ENCODE measurements at regions not wholly inside any gene's neighbourhood (a gene's known extent, or its start where the extent isn't known, plus 50 kb on each side); places are given as distances from the start of the nearest gene placed in this dataset.

DNA sequence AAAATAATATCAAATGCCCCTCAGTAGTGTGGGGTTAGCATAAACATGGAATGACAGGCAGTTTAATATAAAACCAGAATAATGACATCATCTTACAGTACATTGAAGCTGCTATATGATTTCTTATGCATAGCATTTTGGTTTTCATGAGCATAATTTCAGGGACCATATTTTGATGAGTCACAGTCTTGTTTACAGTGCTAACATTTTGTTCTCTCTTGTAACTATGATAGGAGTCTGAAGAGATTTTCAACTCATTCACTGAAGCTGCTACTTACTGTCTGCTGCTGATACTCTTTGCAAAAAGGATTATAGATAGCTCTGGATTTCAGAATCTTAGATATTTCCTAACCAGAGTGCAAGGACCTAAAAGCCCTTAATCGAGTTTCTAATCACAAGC, 92.6 kb upstream of the CCDC54 start:
- intact Hi-C loops (cut with DNase I, micrococcal nuclease), result no loop called here
- no peak overlapping the region for H3K4me3 Mint-ChIP-seq
- no peak for ATAC-seq

DNA sequence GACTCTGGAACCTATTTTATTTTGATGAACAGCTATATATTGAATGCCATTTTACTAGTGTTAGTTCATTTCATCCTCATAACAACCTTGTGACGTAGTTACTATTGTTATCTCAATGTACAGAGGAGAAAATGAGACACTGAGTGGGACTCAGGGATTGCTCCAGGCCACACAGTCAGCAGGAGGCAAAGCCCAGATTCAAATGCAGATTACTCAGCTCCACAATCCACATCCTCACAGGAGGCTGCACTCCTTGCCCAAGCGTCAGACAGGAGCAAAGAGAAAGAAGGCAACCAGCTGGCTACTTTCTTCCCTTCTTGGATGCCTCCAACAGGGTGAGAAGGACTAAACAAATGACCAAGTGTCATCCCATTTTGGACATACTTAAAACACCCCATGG, 92.0 kb upstream of the CCDC54 start:
- ChIA-PET CTCF (interaction anchor here (0.7 to 2.2 kb wide), 5 partner anchors 10 to 144 kb away, joined by 3 to 13 read pairs (median 3); no protein-coding TSS in a partner anchor), POLR2A (interaction anchor here (0.6 kb wide), 1 partner anchor 765 kb away, joined by 3 read pairs; no protein-coding TSS in a partner anchor)
- Mint-ChIP-seq H3K4me3 (no peak overlapping the region), H3K27ac (no peak overlapping the region), H3K36me3 (ENCODE audit: low read depth) (no peaks in the 10 kb centered on the region), H3K4me1 (no peaks in the 10 kb centered on the region), H3K9me3 (ENCODE audit: low read depth) (no peaks in the 10 kb centered on the region), H3K27me3 (peaks cover 8% of the 10 kb centered on the region)
- intact Hi-C loops (cut with DNase I, micrococcal nuclease), result no loop called here
- ATAC-seq (no peak), DNase-seq (no peak)

More for the DNA sequence above, 92.6 kb upstream of the CCDC54 start:
- H3K27me3 Mint-ChIP-seq, result peaks cover 8% of the 10 kb centered on the region
- no peak overlapping the region for H3K27ac Mint-ChIP-seq
- no peak for DNase-seq
- ChIA-PET CTCF (interaction anchor here (0.8 to 2.2 kb wide), 5 partner anchors 12 to 145 kb away, joined by 3 to 13 read pairs (median 3); no protein-coding TSS in a partner anchor), POLR2A (interaction anchor here (0.6 kb wide), 1 partner anchor 766 kb away, joined by 3 read pairs; no protein-coding TSS in a partner anchor)
- H3K9me3 Mint-ChIP-seq (ENCODE audit: low read depth), result no peaks in the 10 kb centered on the region
- H3K36me3 Mint-ChIP-seq (ENCODE audit: low read depth), result no peaks in the 10 kb centered on the region
- H3K4me1 Mint-ChIP-seq, result no peaks in the 10 kb centered on the region

GRCh38 chr3:107289354-107289753, 87.9 kb upstream of the CCDC54 start:
- Mint-ChIP-seq H3K27me3 (no peaks in the 10 kb centered on the region), H3K4me3 (no peak overlapping the region), H3K9me3 (ENCODE audit: low read depth) (no peaks in the 10 kb centered on the region), H3K4me1 (no peaks in the 10 kb centered on the region), H3K27ac (no peak overlapping the region), H3K36me3 (ENCODE audit: low read depth) (no peaks in the 10 kb centered on the region)
- intact Hi-C loops (cut with DNase I, micrococcal nuclease), result no loop called here
- POLR2A ChIA-PET, result no interaction called here
- CTCF ChIA-PET, result no interaction called here
- ATAC-seq, result no peak
- DNase-seq, result no peak

- intact Hi-C loops (cut with DNase I, micrococcal nuclease), result no loop called here
- ChIA-PET POLR2A (no interaction called here), CTCF (no interaction called here)
- no peak overlapping the region for H3K4me3 Mint-ChIP-seq
- H3K9me3 Mint-ChIP-seq (ENCODE audit: low read depth), result peaks cover 2% of the 10 kb centered on the region
- H3K36me3 Mint-ChIP-seq (ENCODE audit: low read depth), result peaks cover 2% of the 10 kb centered on the region
- H3K27ac Mint-ChIP-seq, result no peak overlapping the region
- no peak for DNase-seq
- no peaks in the 10 kb centered on the region for H3K27me3 Mint-ChIP-seq
- no peak for ATAC-seq
- no peaks in the 10 kb centered on the region for H3K4me1 Mint-ChIP-seq
These were observed 83.1 kb upstream of the CCDC54 start for GRCh38 chr3:107294117-107294516.

- CTCF ChIA-PET, result no interaction called here
- DNase-seq (no peak), ATAC-seq (no peak)
- Mint-ChIP-seq H3K27me3 (peaks cover 2% of the 10 kb centered on the region), H3K27ac (no peak overlapping the region), H3K4me1 (no peaks in the 10 kb centered on the region), H3K9me3 (ENCODE audit: low read depth) (peaks cover 2% of the 10 kb centered on the region), H3K36me3 (ENCODE audit: low read depth) (peaks cover 2% of the 10 kb centered on the region), H3K4me3 (no peak overlapping the region)
- POLR2A ChIA-PET, result no interaction called here
- intact Hi-C loops (cut with DNase I, micrococcal nuclease), result no loop called here
These were observed 79.6 kb upstream of the CCDC54 start for GRCh38 chr3:107297597-107297996.

- ChIA-PET CTCF (no interaction called here), POLR2A (no interaction called here)
- H3K36me3 Mint-ChIP-seq (ENCODE audit: low read depth), result no peaks in the 10 kb centered on the region
- no peak overlapping the region for H3K27ac Mint-ChIP-seq
- ATAC-seq (no peak), DNase-seq (no peak)
- intact Hi-C loops (cut with DNase I, micrococcal nuclease), result no loop called here
- H3K27me3 Mint-ChIP-seq, result peaks cover 2% of the 10 kb centered on the region
- H3K4me3 Mint-ChIP-seq, result no peak overlapping the region
- no peaks in the 10 kb centered on the region for H3K9me3 Mint-ChIP-seq (ENCODE audit: low read depth)
- H3K4me1 Mint-ChIP-seq, result no peaks in the 10 kb centered on the region
These were observed 70.0 kb upstream of the CCDC54 start for GRCh38 chr3:107307205-107307604.

DNA sequence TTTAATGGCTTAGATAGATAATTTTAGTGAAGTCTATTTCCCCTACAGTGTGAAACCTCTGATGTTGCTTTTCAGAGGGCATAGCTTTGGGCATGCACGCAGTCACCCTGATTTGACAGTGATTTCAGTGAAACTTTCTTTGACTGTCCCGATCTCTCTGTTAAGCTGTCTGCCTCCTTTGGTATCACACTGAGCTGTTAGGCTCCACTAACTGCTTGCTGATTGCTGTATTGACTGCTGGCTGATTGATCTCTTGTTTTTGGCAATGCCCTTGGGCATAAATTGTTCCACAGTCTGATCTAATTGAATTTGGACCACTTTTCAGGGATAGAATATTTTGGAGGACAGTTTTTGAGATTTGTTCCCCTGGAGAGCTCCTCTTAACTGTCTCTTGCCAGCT, 68.5 kb upstream of the CCDC54 start:
- intact Hi-C loops (cut with DNase I, micrococcal nuclease), result no loop called here
- CTCF ChIA-PET, result no interaction called here
- no peak for ATAC-seq
- Mint-ChIP-seq H3K4me3 (no peak overlapping the region), H3K36me3 (ENCODE audit: low read depth) (no peaks in the 10 kb centered on the region), H3K27ac (no peak overlapping the region), H3K27me3 (no peaks in the 10 kb centered on the region), H3K4me1 (no peaks in the 10 kb centered on the region), H3K9me3 (ENCODE audit: low read depth) (no peaks in the 10 kb centered on the region)
- DNase-seq, result no peak
- POLR2A ChIA-PET, result no interaction called here

DNA sequence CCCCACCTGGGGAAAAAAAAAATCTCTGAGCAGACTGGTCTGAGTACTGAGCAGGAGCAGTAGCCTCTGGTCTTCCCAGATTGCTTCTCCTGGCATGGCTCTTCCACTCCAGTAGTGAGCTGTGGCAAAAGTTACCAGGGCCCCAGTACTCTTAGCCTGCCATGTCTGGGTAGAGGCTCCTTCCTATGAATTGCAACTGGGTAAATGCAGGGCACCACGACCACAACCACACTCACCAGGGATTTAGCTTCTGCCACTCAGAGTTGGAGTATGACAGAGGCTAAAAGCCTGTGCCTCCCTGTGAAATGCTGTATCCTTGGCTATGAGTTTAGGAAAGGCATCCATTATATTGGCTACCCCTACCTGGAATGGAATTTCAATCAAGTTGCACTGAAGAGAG, 67.9 kb upstream of the CCDC54 start:
- ATAC-seq, result no peak
- H3K27me3 Mint-ChIP-seq, result no peaks in the 10 kb centered on the region
- H3K4me3 Mint-ChIP-seq, result no peak overlapping the region
- intact Hi-C loops (cut with DNase I, micrococcal nuclease), result no loop called here
- no peak overlapping the region for H3K27ac Mint-ChIP-seq
- H3K4me1 Mint-ChIP-seq, result no peaks in the 10 kb centered on the region
- no peaks in the 10 kb centered on the region for H3K9me3 Mint-ChIP-seq (ENCODE audit: low read depth)
- ChIA-PET CTCF (no interaction called here), POLR2A (no interaction called here)
- DNase-seq, result no peak
- no peaks in the 10 kb centered on the region for H3K36me3 Mint-ChIP-seq (ENCODE audit: low read depth)

DNA sequence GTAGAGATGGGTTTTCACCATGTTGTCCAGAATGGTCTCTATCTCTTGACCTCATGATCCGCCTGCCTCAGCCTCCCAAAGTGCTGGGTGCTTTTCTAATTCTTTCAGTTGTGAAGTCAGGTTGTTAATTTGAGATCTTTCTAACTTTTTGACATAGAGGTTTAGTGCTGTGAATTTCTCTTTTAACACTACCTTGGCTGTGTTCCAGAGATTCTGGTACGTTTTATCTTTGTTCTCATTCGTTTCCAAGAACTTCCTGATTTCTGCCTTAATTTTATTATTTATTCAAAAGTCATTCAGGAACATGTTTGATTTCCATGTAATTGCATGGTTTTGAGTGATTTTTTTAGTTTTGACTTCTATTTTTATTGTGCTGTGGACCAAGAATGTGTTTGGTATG, 63.5 kb upstream of the CCDC54 start:
- no peaks in the 10 kb centered on the region for H3K27me3 Mint-ChIP-seq
- ChIA-PET POLR2A (no interaction called here), CTCF (no interaction called here)
- DNase-seq (no peak), ATAC-seq (no peak)
- H3K4me3 Mint-ChIP-seq, result no peak overlapping the region
- H3K27ac Mint-ChIP-seq, result no peak overlapping the region
- intact Hi-C loops (cut with DNase I, micrococcal nuclease), result no loop called here
- no peaks in the 10 kb centered on the region for H3K36me3 Mint-ChIP-seq (ENCODE audit: low read depth)
- no peaks in the 10 kb centered on the region for H3K9me3 Mint-ChIP-seq (ENCODE audit: low read depth)
- H3K4me1 Mint-ChIP-seq, result no peaks in the 10 kb centered on the region

DNA sequence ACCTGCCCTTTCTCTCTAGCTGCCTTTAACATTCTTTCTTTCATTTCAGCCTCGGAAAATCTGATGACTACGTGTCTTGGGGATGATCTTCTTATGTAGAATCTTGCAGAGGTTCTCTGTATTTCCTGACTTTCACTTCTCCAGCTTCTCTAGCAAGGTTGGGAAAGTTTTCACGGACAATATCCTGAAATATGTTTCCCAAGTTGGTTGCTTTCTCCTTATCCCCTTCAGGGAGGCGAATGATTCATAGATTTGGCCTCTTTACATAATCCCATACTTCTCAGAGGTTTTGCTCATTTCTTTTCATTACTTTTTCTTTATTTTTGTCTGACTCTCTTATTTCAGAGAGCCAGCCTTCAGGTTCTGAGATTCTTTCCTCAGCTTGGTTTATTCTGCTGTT, 62.1 kb upstream of the CCDC54 start:
- Mint-ChIP-seq H3K4me3 (no peak overlapping the region), H3K27me3 (no peaks in the 10 kb centered on the region), H3K27ac (no peak overlapping the region), H3K9me3 (ENCODE audit: low read depth) (no peaks in the 10 kb centered on the region), H3K4me1 (no peaks in the 10 kb centered on the region), H3K36me3 (ENCODE audit: low read depth) (no peaks in the 10 kb centered on the region)
- intact Hi-C loops (cut with DNase I, micrococcal nuclease), result no loop called here
- ChIA-PET CTCF (interaction anchor here (1.2 kb wide), 1 partner anchor 100 kb away, joined by 3 read pairs; no protein-coding TSS in a partner anchor), POLR2A (no interaction called here)
- DNase-seq, result no peak
- ATAC-seq, result no peak

DNA sequence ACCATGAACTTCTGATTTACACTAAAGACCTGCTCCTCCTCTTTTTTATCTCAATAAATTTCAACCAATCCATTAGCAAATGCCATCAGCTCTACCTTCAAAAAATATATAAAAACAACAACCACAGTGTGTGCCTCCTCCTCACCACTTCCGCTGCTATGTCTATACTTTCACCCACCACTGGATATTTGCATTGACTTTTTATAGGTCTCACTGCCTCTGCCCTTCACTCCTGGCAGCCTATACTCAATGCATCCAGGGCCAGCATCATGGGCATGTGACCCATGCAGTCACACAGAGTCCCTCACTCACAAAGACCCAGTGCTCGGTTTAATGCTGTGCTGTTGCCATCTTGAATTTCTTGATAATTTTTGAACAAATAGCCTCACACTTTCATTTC, 53.5 kb upstream of the CCDC54 start:
- Mint-ChIP-seq H3K4me1 (no peaks in the 10 kb centered on the region), H3K9me3 (ENCODE audit: low read depth) (no peaks in the 10 kb centered on the region), H3K27ac (no peak overlapping the region), H3K4me3 (no peak overlapping the region), H3K27me3 (no peaks in the 10 kb centered on the region), H3K36me3 (ENCODE audit: low read depth) (no peaks in the 10 kb centered on the region)
- ChIA-PET POLR2A (no interaction called here), CTCF (no interaction called here)
- DNase-seq (no peak), ATAC-seq (no peak)
- intact Hi-C loops (cut with DNase I, micrococcal nuclease), result no loop called here

GRCh38 chr3:107325446-107325845, 51.8 kb upstream of the CCDC54 start:
- Mint-ChIP-seq H3K27ac (no peak overlapping the region), H3K9me3 (ENCODE audit: low read depth) (no peaks in the 10 kb centered on the region), H3K4me1 (no peaks in the 10 kb centered on the region), H3K36me3 (ENCODE audit: low read depth) (no peaks in the 10 kb centered on the region), H3K27me3 (no peaks in the 10 kb centered on the region), H3K4me3 (no peak overlapping the region)
- ChIA-PET POLR2A (no interaction called here), CTCF (no interaction called here)
- intact Hi-C loops (cut with DNase I, micrococcal nuclease), result no loop called here
- no peak for DNase-seq
- no peak for ATAC-seq
